MM.1S (cell line): ENCODE measurements at regions not wholly inside any gene's neighbourhood (a gene's known extent, or its start where the extent isn't known, plus 50 kb on each side); places are given as distances from the start of the nearest gene placed in this dataset.

ENCODE experiments used
- DNase-seq: peaks from one replicate; pipeline ENCODE4 v3.0.0-alpha.2; 2015
- H2AFZ ChIP-seq: fragments of 300-600 bp; sonication (generic); 2 replicates; pipeline ENCODE4 v1.6.0; 2016; ENCODE audit warnings: antibody characterized with exemption, low read length
- H3F3A ChIP-seq: fragments of 300-600 bp; sonication (generic); 2 replicates; pipeline ENCODE4 v1.6.1; 2016; ENCODE audit warnings: mild to moderate bottlenecking, antibody characterized with exemption, low read length, moderate library complexity, mixed read lengths; ENCODE audit not compliant: insufficient read depth
- H3K27ac ChIP-seq: fragments of 300-600 bp; sonication (generic); 2 replicates; pipeline ENCODE4 v1.5.1; 2016; ENCODE audit warnings: mild to moderate bottlenecking, low read length
- H3K27me3 ChIP-seq: fragments of 300-600 bp; sonication (generic); replicated peaks from 2 replicates; pipeline ENCODE4 v1.6.0; 2016; ENCODE audit warnings: low read length; ENCODE audit not compliant: insufficient read depth
- H3K36me3 ChIP-seq: fragments of 300-600 bp; sonication (generic); replicated peaks from 2 replicates; pipeline ENCODE4 v1.6.1; 2016; ENCODE audit warnings: mild to moderate bottlenecking, low read length, mixed read lengths; ENCODE audit not compliant: insufficient read depth
- H3K4me1 ChIP-seq: fragments of 300-600 bp; sonication (generic); 2 replicates; pipeline ENCODE4 v1.6.1; 2016; ENCODE audit warnings: low read length, mixed read lengths
- H3K4me2 ChIP-seq: fragments of 300-600 bp; sonication (generic); 2 replicates; pipeline ENCODE4 v1.6.0; 2016; ENCODE audit warnings: low read depth, low read length
- H3K4me3 ChIP-seq: fragments of 300-600 bp; sonication (generic); 2 replicates; pipeline ENCODE4 v1.5.1; 2016; ENCODE audit warnings: low read length, mixed read lengths
- H3K79me2 ChIP-seq: fragments of 300-600 bp; sonication (generic); 2 replicates; pipeline ENCODE4 v1.6.1; 2016; ENCODE audit warnings: mixed run types, low read length, mixed read lengths
- H3K9ac ChIP-seq: fragments of 300-600 bp; sonication (generic); 2 replicates; pipeline ENCODE4 v1.6.1; 2016; ENCODE audit warnings: low read length, mixed read lengths
- H3K9me2 ChIP-seq: fragments of 300-600 bp; sonication (generic); replicated peaks from 2 replicates; pipeline ENCODE4 v1.6.1; 2016; ENCODE audit warnings: mild to moderate bottlenecking, low read length, mixed read lengths; ENCODE audit not compliant: insufficient read depth
- H3K9me3 ChIP-seq: fragments of 300-600 bp; sonication (generic); replicated peaks from 2 replicates; pipeline ENCODE4 v1.6.1; 2016; ENCODE audit warnings: mild to moderate bottlenecking, low read length, mixed read lengths; ENCODE audit not compliant: insufficient read depth
- H4K20me1 ChIP-seq: fragments of 300-600 bp; sonication (generic); 2 replicates; pipeline ENCODE4 v1.6.1; 2016; ENCODE audit warnings: mild to moderate bottlenecking, low read length, moderate library complexity, mixed read lengths; ENCODE audit not compliant: insufficient read depth
- EZH2 ChIP-seq: fragments of 300-600 bp; sonication (generic); optimal IDR thresholded peaks from 2 replicates; pipeline ENCODE3; 2017; ENCODE audit warnings: low read depth, mild to moderate bottlenecking, antibody characterized with exemption, low read length, mixed read lengths
- EZH2phosphoT487 ChIP-seq: fragments of 300-600 bp; sonication (generic); IDR thresholded peaks from 2 replicates; pipeline ENCODE4 v1.6.1; 2018; ENCODE audit warnings: antibody characterized with exemption, low read length
- TF ChIP-seq, protein P1 (sequence below): fragments of 300-600 bp; sonication (generic); IDR thresholded peaks from 2 replicates; pipeline ENCODE4 v1.5.1; 2016; ENCODE audit warnings: antibody characterized with exemption, low read length, mixed read lengths

DNA sequence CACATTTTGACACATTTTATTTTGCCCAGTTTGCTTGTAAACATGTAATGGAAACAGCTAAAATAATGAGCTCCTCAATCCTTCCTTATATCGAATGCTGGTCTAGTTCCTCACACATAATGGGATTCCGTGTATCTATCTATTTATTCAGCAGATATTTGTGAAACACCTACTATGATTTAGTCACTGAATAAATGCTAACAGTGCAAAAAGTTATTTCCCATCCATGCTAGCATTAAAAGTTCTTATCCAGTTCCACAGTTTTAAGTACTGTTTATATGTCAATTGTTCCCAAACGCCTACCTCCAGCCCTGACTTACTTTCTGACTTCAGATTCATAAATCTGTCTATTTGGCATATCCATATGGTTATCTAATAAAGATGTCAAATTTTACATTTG, 1788.7 kb upstream of the FLRT2 start:
- no peaks in the 10 kb centered on the region for H4K20me1 ChIP-seq
- no peak for DNase-seq
- H3K4me3 ChIP-seq, result no peak overlapping the region
- H3K9ac ChIP-seq, result no peak overlapping the region
- no peaks in the 10 kb centered on the region for H3K79me2 ChIP-seq
- H3K4me2 ChIP-seq, result no peak overlapping the region
- H3K9me2 ChIP-seq, result no peaks in the 10 kb centered on the region
- H3K4me1 ChIP-seq, result no peaks in the 10 kb centered on the region
- H2AFZ ChIP-seq, result no peak overlapping the region
- TF ChIP-seq, protein P1, sequence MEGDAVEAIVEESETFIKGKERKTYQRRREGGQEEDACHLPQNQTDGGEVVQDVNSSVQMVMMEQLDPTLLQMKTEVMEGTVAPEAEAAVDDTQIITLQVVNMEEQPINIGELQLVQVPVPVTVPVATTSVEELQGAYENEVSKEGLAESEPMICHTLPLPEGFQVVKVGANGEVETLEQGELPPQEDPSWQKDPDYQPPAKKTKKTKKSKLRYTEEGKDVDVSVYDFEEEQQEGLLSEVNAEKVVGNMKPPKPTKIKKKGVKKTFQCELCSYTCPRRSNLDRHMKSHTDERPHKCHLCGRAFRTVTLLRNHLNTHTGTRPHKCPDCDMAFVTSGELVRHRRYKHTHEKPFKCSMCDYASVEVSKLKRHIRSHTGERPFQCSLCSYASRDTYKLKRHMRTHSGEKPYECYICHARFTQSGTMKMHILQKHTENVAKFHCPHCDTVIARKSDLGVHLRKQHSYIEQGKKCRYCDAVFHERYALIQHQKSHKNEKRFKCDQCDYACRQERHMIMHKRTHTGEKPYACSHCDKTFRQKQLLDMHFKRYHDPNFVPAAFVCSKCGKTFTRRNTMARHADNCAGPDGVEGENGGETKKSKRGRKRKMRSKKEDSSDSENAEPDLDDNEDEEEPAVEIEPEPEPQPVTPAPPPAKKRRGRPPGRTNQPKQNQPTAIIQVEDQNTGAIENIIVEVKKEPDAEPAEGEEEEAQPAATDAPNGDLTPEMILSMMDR, result no peak
- TF ChIP-seq EZH2 (no peak), EZH2phosphoT487 (no peak)
- no peak overlapping the region for H3K27ac ChIP-seq
- H3K9me3 ChIP-seq, result no peaks in the 10 kb centered on the region
- H3F3A ChIP-seq, result no peaks in the 10 kb centered on the region
- no peaks in the 10 kb centered on the region for H3K36me3 ChIP-seq
- no peaks in the 10 kb centered on the region for H3K27me3 ChIP-seq

GRCh38 chr14:83744224-83744623, 1785.7 kb upstream of the FLRT2 start:
- H2AFZ ChIP-seq, result no peak overlapping the region
- H3K9me3 ChIP-seq, result no peaks in the 10 kb centered on the region
- no peak overlapping the region for H3K4me3 ChIP-seq
- H3K27ac ChIP-seq, result no peak overlapping the region
- no peaks in the 10 kb centered on the region for H3K36me3 ChIP-seq
- no peaks in the 10 kb centered on the region for H3K27me3 ChIP-seq
- H3K9ac ChIP-seq, result no peak overlapping the region
- no peaks in the 10 kb centered on the region for H3K4me1 ChIP-seq
- TF ChIP-seq, protein P1, result no peak
- no peaks in the 10 kb centered on the region for H3K79me2 ChIP-seq
- H3F3A ChIP-seq, result no peaks in the 10 kb centered on the region
- H3K4me2 ChIP-seq, result no peak overlapping the region
- H4K20me1 ChIP-seq, result no peaks in the 10 kb centered on the region
- DNase-seq, result no peak
- H3K9me2 ChIP-seq, result no peaks in the 10 kb centered on the region

GRCh38 chr14:83744891-83745290, 1785.1 kb upstream of the FLRT2 start:
- no peak overlapping the region for H2AFZ ChIP-seq
- H3F3A ChIP-seq, result no peaks in the 10 kb centered on the region
- H3K4me2 ChIP-seq, result no peak overlapping the region
- no peaks in the 10 kb centered on the region for H3K9me2 ChIP-seq
- no peaks in the 10 kb centered on the region for H3K36me3 ChIP-seq
- DNase-seq, result no peak
- no peak overlapping the region for H3K9ac ChIP-seq
- no peaks in the 10 kb centered on the region for H3K27me3 ChIP-seq
- no peaks in the 10 kb centered on the region for H3K4me1 ChIP-seq
- no peaks in the 10 kb centered on the region for H3K9me3 ChIP-seq
- H3K27ac ChIP-seq, result no peak overlapping the region
- no peaks in the 10 kb centered on the region for H3K79me2 ChIP-seq
- no peak for TF ChIP-seq EZH2
- TF ChIP-seq EZH2phosphoT487, result no peak
- TF ChIP-seq, protein P1, result no peak
- no peak overlapping the region for H3K4me3 ChIP-seq
- H4K20me1 ChIP-seq, result no peaks in the 10 kb centered on the region

GRCh38 chr14:83746336-83746735, 1783.6 kb upstream of the FLRT2 start:
- TF ChIP-seq EZH2, result no peak
- TF ChIP-seq, protein P1, result no peak
- no peak for TF ChIP-seq EZH2phosphoT487
- Histone ChIP-seq H3K27me3 (no peaks in the 10 kb centered on the region), H3K9me2 (no peaks in the 10 kb centered on the region), H4K20me1 (no peaks in the 10 kb centered on the region), H3K27ac (no peak overlapping the region), H3F3A (no peaks in the 10 kb centered on the region), H3K4me2 (no peak overlapping the region), H2AFZ (no peak overlapping the region), H3K36me3 (no peaks in the 10 kb centered on the region), H3K4me3 (no peak overlapping the region), H3K9me3 (no peaks in the 10 kb centered on the region), H3K4me1 (no peaks in the 10 kb centered on the region), H3K9ac (no peak overlapping the region), H3K79me2 (no peaks in the 10 kb centered on the region)
- no peak for DNase-seq
